A204.1 (cell line): ENCODE measurements at regions not wholly inside any gene's neighbourhood (a gene's known extent, or its start where the extent isn't known, plus 50 kb on each side); places are given as distances from the start of the nearest gene placed in this dataset.

Experiments
- FAIRE-seq: peaks from 2 replicates; lab custom pipeline; 2012; peaks lifted over from hg19 to GRCh38; lab: Jason Lieb, UNC

GRCh38 chr5:135204151-135204600 is 170.1 kb upstream of the PITX1 start:
- peak; percentile 88 for FAIRE-seq

- no peak for FAIRE-seq
Measured at GRCh38 chr5:135203593-135204036, 169.6 kb upstream of the PITX1 start.

GRCh38 chr5:135203019-135203418 is 169.0 kb upstream of the PITX1 start:
- no peak for FAIRE-seq

- no peak for FAIRE-seq
Measured at GRCh38 chr5:135199919-135200318, 165.9 kb upstream of the PITX1 start.

- FAIRE-seq, result no peak
Measured at GRCh38 chr5:135196483-135196882, 162.5 kb upstream of the PITX1 start.

GRCh38 chr5:135195270-135195608 is 161.2 kb upstream of the PITX1 start:
- FAIRE-seq, result no peak

- no peak for FAIRE-seq
Measured at GRCh38 chr5:135194573-135195269, 160.7 kb upstream of the PITX1 start.

- FAIRE-seq, result no peak
Measured at GRCh38 chr5:135194126-135194488, 160.1 kb upstream of the PITX1 start.

GRCh38 chr5:135193213-135194125 is 159.4 kb upstream of the PITX1 start:
- no peak for FAIRE-seq

GRCh38 chr5:135192351-135192750 is 158.3 kb upstream of the PITX1 start:
- no peak for FAIRE-seq

- no peak for FAIRE-seq
Measured at GRCh38 chr5:135191084-135191826, 157.2 kb upstream of the PITX1 start.

- no peak for FAIRE-seq
Measured at GRCh38 chr5:135190416-135191083, 156.5 kb upstream of the PITX1 start.

- FAIRE-seq, result no peak
Measured at GRCh38 chr5:135189024-135189423, 155.0 kb upstream of the PITX1 start.

GRCh38 chr5:135188233-135188914 is 154.3 kb upstream of the PITX1 start:
- FAIRE-seq, result no peak

GRCh38 chr5:135186662-135187522 is 152.9 kb upstream of the PITX1 start:
- FAIRE-seq, result no peak

- FAIRE-seq, result no peak
Measured at GRCh38 chr5:135185481-135186065, 151.5 kb upstream of the PITX1 start.

GRCh38 chr5:135184646-135185045 is 150.6 kb upstream of the PITX1 start:
- FAIRE-seq, result no peak

- no peak for FAIRE-seq
Measured at GRCh38 chr5:135183464-135183863, 149.4 kb upstream of the PITX1 start.

- FAIRE-seq, result no peak
Measured at GRCh38 chr5:135182675-135183074, 148.6 kb upstream of the PITX1 start.

GRCh38 chr5:135181653-135182052 is 147.6 kb upstream of the PITX1 start:
- FAIRE-seq, result no peak
